OCI-LY3 (cell line): ENCODE measurements at regions not wholly inside any gene's neighbourhood (a gene's known extent, or its start where the extent isn't known, plus 50 kb on each side); places are given as distances from the start of the nearest gene placed in this dataset.

Experiments used
- EZH2phosphoT487 ChIP-seq: fragments of 200-600 bp; shearing (Covaris generic); IDR thresholded peaks from 2 replicates; pipeline ENCODE4 v1.6.1; 2018; ENCODE audit warnings: antibody characterized with exemption, mixed run types, low read depth
- TF ChIP-seq, protein P1 (sequence below): fragments of 200-600, 300-600 bp; sonication (generic); IDR thresholded peaks from 2 replicates; pipeline ENCODE4 v1.5.1; 2014; ENCODE audit warnings: antibody characterized with exemption, low read length, low read depth

DNA sequence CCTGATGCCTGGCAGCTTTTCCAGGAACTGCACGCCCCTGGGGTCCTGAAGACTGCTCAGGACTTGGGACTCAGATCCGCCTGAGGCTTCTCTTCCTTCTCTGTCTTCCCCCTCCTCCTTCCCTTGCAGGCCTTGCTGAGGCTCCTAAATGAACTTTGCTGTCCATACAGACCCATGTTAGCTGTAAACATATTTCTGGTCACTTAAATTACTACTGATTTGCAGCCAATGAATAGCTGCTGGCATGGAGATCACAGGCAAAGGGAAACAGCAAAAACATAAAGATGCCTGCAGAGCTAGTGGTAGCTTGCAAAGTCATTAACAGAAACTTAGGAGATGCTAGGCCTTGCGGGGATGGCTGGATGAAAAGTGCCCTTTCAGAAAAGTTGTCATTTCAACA lies 261.9 kb downstream of the GADD45G start:
- TF ChIP-seq, protein P1, sequence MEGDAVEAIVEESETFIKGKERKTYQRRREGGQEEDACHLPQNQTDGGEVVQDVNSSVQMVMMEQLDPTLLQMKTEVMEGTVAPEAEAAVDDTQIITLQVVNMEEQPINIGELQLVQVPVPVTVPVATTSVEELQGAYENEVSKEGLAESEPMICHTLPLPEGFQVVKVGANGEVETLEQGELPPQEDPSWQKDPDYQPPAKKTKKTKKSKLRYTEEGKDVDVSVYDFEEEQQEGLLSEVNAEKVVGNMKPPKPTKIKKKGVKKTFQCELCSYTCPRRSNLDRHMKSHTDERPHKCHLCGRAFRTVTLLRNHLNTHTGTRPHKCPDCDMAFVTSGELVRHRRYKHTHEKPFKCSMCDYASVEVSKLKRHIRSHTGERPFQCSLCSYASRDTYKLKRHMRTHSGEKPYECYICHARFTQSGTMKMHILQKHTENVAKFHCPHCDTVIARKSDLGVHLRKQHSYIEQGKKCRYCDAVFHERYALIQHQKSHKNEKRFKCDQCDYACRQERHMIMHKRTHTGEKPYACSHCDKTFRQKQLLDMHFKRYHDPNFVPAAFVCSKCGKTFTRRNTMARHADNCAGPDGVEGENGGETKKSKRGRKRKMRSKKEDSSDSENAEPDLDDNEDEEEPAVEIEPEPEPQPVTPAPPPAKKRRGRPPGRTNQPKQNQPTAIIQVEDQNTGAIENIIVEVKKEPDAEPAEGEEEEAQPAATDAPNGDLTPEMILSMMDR, result no peak
- no peak for TF ChIP-seq EZH2phosphoT487
